Tibial artery (tissue), 4 donors: ENCODE measurements at regions not wholly inside any gene's neighbourhood (a gene's known extent, or its start where the extent isn't known, plus 50 kb on each side); places are given as distances from the start of the nearest gene placed in this dataset.
A peak's percentile ranks its signal among the peaks of the same experiment; 100 is the strongest.

ENCODE experiments used
- DNase-seq, 2 donors: peaks; one replicate each; pipeline ENCODE4 v3.0.0-alpha.2; 2019
- H3K27ac ChIP-seq, 2 donors: fragments of 200-600 bp; sonication (generic) in 1 of 2; 1 replicate in 1 of 2; 2 replicates in 1 of 2; pipeline ENCODE4 v1.5.1; 2018 to 2019; ENCODE audit warnings: mild to moderate bottlenecking in 1 of 2
- H3K27me3 ChIP-seq, 2 donors: fragments of 200-600 bp; sonication (generic) in 1 of 2; one replicate each; pipeline versions ENCODE4 v1.5.1 to v1.6.0; 2016 to 2019
- H3K36me3 ChIP-seq, 3 donors: fragments of 200-600 bp; sonication (generic) in 2 of 3; one replicate each; pipeline ENCODE4 v1.5.1; 2016 to 2019; ENCODE audit warnings: mild to moderate bottlenecking in 2 of 3
- H3K4me1 ChIP-seq, 4 donors: fragments of 200-600 bp; sonication (generic) in 2 of 4; 1 replicate in 3 of 4; 2 replicates in 1 of 4; pipeline ENCODE4 v1.5.1; 2016 to 2019
- H3K4me3 ChIP-seq, 2 donors: fragments of 200-600 bp; sonication (generic) in 1 of 2; 1 replicate in 1 of 2; 2 replicates in 1 of 2; pipeline ENCODE4 v1.5.1; 2018 to 2019; ENCODE audit warnings: mild to moderate bottlenecking in 2 of 2
- H3K9me3 ChIP-seq, 3 donors: fragments of 200-600 bp; sonication (generic) in 1 of 3; one replicate each; pipeline ENCODE4 v1.5.1; 2016 to 2019
- CTCF ChIP-seq, 2 experiments: fragments of 200-600 bp in 1 of 2; fragments of 450-650 bp in 1 of 2; IDR thresholded peaks; one replicate each; pipeline ENCODE4 v1.5.1; 2017 to 2019; ENCODE audit warnings: antibody characterized with exemption in 2 of 2, mild to moderate bottlenecking in 1 of 2, moderate library complexity in 1 of 2
- intact Hi-C: fragments of 100-400 bp; cut with DNase I; formaldehyde crosslinking; loops from one replicate; pipeline ENCODE4 v1.15.0; 2023; ENCODE audit warnings: low total_unique reads

GRCh38 chr3:197368330-197368729 lies 69.9 kb upstream of the DLG1 start:
- no peak for TF ChIP-seq CTCF (IDR thresholded peaks at IDR 0.05)
- H3K27ac ChIP-seq: no peak overlapping the region

GRCh38 chr3:197367081-197367780 lies 68.8 kb upstream of the DLG1 start:
- Histone ChIP-seq H3K27me3 (no peaks in the 10 kb centered on the region), H3K27ac (no peak overlapping the region), H3K9me3 (no peaks in the 10 kb centered on the region), H3K36me3 (no peaks in the 10 kb centered on the region), H3K4me1 (peaks cover 0 to 22% (median 17%) of the 10 kb centered on the region in 4 donors), H3K4me3 (no peak overlapping the region)
- DNase-seq: peak in 1 of 2 donors; percentile 54
- intact Hi-C loops: no loop called here
- TF ChIP-seq CTCF (IDR thresholded peaks at IDR 0.05): no peak

More at GRCh38 chr3:197368330-197368729, 69.9 kb upstream of the DLG1 start:
- H3K9me3 ChIP-seq: no peaks in the 10 kb centered on the region
- H3K4me3 ChIP-seq: no peak overlapping the region
- peaks cover 0 to 22% (median 18%) of the 10 kb centered on the region in 4 donors for H3K4me1 ChIP-seq
- no peaks in the 10 kb centered on the region for H3K36me3 ChIP-seq
- DNase-seq: peak in 1 of 2 donors; percentile 21
- H3K27me3 ChIP-seq: no peaks in the 10 kb centered on the region
- intact Hi-C loops: no loop called here

- no peaks in the 10 kb centered on the region for H3K27me3 ChIP-seq
- no peak overlapping the region for H3K4me3 ChIP-seq
- intact Hi-C loops: no loop called here
- H3K36me3 ChIP-seq: no peaks in the 10 kb centered on the region
- TF ChIP-seq CTCF (IDR thresholded peaks at IDR 0.05): no peak
- peaks cover 0 to 17% (median 15%) of the 10 kb centered on the region in 4 donors for H3K4me1 ChIP-seq
- DNase-seq: peak in 1 of 2 donors; percentile 53
- H3K9me3 ChIP-seq: no peaks in the 10 kb centered on the region
- H3K27ac ChIP-seq: no peak overlapping the region
These were observed 68.1 kb upstream of the DLG1 start for GRCh38 chr3:197366301-197367044.

- Histone ChIP-seq H3K4me3 (no peak overlapping the region), H3K27me3 (no peaks in the 10 kb centered on the region), H3K9me3 (no peaks in the 10 kb centered on the region), H3K36me3 (no peaks in the 10 kb centered on the region), H3K27ac (no peak overlapping the region), H3K4me1 (peaks cover 0 to 17% (median 15%) of the 10 kb centered on the region in 4 donors)
- no peak for DNase-seq
- intact Hi-C loops: no loop called here
- no peak for TF ChIP-seq CTCF (IDR thresholded peaks at IDR 0.05)
These were observed 67.2 kb upstream of the DLG1 start for GRCh38 chr3:197365586-197365985.

GRCh38 chr3:197364410-197365071 lies 66.1 kb upstream of the DLG1 start:
- Histone ChIP-seq H3K4me3 (no peak overlapping the region), H3K27me3 (no peaks in the 10 kb centered on the region), H3K4me1 (peaks cover 0 to 17% (median 15%) of the 10 kb centered on the region in 4 donors), H3K9me3 (no peaks in the 10 kb centered on the region), H3K27ac (no peak overlapping the region), H3K36me3 (no peaks in the 10 kb centered on the region)
- TF ChIP-seq CTCF (IDR thresholded peaks at IDR 0.05): no peak
- intact Hi-C loops: no loop called here
- no peak for DNase-seq
